ENCODE measurements at regions not wholly inside any gene's neighbourhood (a gene's known extent, or its start where the extent isn't known, plus 50 kb on each side); places are given as distances from the start of the nearest gene placed in this dataset.

DNA sequence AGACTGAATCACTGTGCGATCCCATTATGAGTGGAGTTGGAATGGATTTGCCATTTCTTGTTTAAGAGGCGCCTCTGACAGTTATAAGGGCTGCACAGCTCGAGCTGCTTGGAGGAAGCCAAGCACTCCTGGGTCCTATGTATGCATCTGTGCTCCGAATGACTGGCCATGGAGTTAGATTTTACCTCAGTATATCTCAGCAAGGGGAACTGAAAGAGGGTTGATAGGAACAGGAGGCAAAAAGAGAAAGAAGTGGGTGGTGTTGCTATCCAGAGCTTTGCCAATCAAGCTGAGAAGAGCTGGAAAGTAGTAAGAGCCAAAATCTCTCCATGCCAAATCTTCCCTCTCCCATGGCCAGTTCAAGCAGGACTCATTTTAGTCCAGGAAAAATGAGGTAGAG, 632.0 kb upstream of the KIRREL3 start:
- no peak overlapping the region for H3K27ac Mint-ChIP-seq
- ATAC-seq: no peak
- ChIA-PET POLR2A (no interaction called here), CTCF (no interaction called here)
- DNase-seq: no peak
- no peaks in the 10 kb centered on the region for H3K36me3 Mint-ChIP-seq (ENCODE audit: low read depth)
- H3K4me3 Mint-ChIP-seq: no peak overlapping the region
- H3K27me3 Mint-ChIP-seq: no peaks in the 10 kb centered on the region
- H3K9me3 Mint-ChIP-seq: no peaks in the 10 kb centered on the region
- H3K4me1 Mint-ChIP-seq (ENCODE audit: low read depth): no peaks in the 10 kb centered on the region
- TF ChIP-seq, protein P1, sequence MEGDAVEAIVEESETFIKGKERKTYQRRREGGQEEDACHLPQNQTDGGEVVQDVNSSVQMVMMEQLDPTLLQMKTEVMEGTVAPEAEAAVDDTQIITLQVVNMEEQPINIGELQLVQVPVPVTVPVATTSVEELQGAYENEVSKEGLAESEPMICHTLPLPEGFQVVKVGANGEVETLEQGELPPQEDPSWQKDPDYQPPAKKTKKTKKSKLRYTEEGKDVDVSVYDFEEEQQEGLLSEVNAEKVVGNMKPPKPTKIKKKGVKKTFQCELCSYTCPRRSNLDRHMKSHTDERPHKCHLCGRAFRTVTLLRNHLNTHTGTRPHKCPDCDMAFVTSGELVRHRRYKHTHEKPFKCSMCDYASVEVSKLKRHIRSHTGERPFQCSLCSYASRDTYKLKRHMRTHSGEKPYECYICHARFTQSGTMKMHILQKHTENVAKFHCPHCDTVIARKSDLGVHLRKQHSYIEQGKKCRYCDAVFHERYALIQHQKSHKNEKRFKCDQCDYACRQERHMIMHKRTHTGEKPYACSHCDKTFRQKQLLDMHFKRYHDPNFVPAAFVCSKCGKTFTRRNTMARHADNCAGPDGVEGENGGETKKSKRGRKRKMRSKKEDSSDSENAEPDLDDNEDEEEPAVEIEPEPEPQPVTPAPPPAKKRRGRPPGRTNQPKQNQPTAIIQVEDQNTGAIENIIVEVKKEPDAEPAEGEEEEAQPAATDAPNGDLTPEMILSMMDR (IDR thresholded peaks at IDR 0.05): no peak
- intact Hi-C loops (cut with micrococcal nuclease): no loop called here

DNA sequence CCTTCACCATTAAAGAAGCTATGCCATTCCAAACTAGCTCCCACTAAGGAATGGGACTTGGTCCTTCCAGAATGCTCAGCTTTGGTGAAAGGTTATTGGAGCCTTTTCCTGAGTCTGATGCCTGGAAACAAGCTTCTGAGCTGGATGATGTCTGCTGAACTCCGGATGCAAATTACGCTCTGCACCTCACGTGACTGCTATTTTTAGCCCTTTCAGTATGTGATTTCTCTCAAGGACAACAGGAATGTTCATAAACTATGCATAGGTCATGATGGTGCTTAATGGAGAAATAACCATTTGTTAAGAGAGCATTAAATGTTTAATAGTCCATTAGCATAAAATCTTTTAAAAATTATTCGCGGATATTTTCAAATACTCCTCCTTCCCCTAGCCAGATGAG, 631.4 kb upstream of the KIRREL3 start:
- ChIA-PET POLR2A (no interaction called here), CTCF (no interaction called here)
- Mint-ChIP-seq H3K4me1 (ENCODE audit: low read depth) (no peaks in the 10 kb centered on the region), H3K4me3 (no peak overlapping the region), H3K27me3 (no peaks in the 10 kb centered on the region), H3K27ac (no peak overlapping the region), H3K9me3 (no peaks in the 10 kb centered on the region), H3K36me3 (ENCODE audit: low read depth) (no peaks in the 10 kb centered on the region)
- intact Hi-C loops (cut with micrococcal nuclease): no loop called here
- TF ChIP-seq, protein P1 (IDR thresholded peaks at IDR 0.05): no peak
- ATAC-seq (no peak), DNase-seq (no peak)

GRCh38 chr11:127629200-127629599, 628.6 kb upstream of the KIRREL3 start:
- Mint-ChIP-seq H3K27me3 (no peaks in the 10 kb centered on the region), H3K9me3 (no peaks in the 10 kb centered on the region), H3K4me1 (ENCODE audit: low read depth) (no peaks in the 10 kb centered on the region), H3K27ac (no peak overlapping the region), H3K4me3 (no peak overlapping the region), H3K36me3 (ENCODE audit: low read depth) (no peaks in the 10 kb centered on the region)
- intact Hi-C loops (cut with micrococcal nuclease): no loop called here
- DNase-seq (no peak), ATAC-seq (no peak)
- ChIA-PET POLR2A (interaction anchor here (1.1 kb wide), 1 partner anchor 30 kb away, joined by 3 read pairs; no protein-coding TSS in a partner anchor), CTCF (interaction anchor here (0.9 kb wide), 1 partner anchor 21 kb away, joined by 3 read pairs; no protein-coding TSS in a partner anchor)
- TF ChIP-seq, protein P1 (IDR thresholded peaks at IDR 0.05): no peak

- Mint-ChIP-seq H3K4me1 (ENCODE audit: low read depth) (no peaks in the 10 kb centered on the region), H3K36me3 (ENCODE audit: low read depth) (no peaks in the 10 kb centered on the region), H3K4me3 (no peak overlapping the region), H3K27ac (no peak overlapping the region), H3K27me3 (no peaks in the 10 kb centered on the region), H3K9me3 (no peaks in the 10 kb centered on the region)
- no peak for DNase-seq
- ChIA-PET POLR2A (no interaction called here), CTCF (no interaction called here)
- ATAC-seq: no peak
- TF ChIP-seq, protein P1 (IDR thresholded peaks at IDR 0.05): no peak
- intact Hi-C loops (cut with micrococcal nuclease): no loop called here
Measured at GRCh38 chr11:127628458-127628785, 627.9 kb upstream of the KIRREL3 start.

GRCh38 chr11:127627629-127628457, 627.3 kb upstream of the KIRREL3 start:
- intact Hi-C loops (cut with micrococcal nuclease): no loop called here
- TF ChIP-seq, protein P1 (IDR thresholded peaks at IDR 0.05): no peak

More at GRCh38 chr11:127627629-127628457, 627.3 kb upstream of the KIRREL3 start:
- CTCF ChIA-PET: no interaction called here
- POLR2A ChIA-PET: no interaction called here
- no peak for ATAC-seq
- no peaks in the 10 kb centered on the region for H3K36me3 Mint-ChIP-seq (ENCODE audit: low read depth)
- H3K27ac Mint-ChIP-seq: no peak overlapping the region
- no peaks in the 10 kb centered on the region for H3K27me3 Mint-ChIP-seq
- H3K9me3 Mint-ChIP-seq: no peaks in the 10 kb centered on the region
- H3K4me3 Mint-ChIP-seq: no peak overlapping the region
- H3K4me1 Mint-ChIP-seq (ENCODE audit: low read depth): no peaks in the 10 kb centered on the region
- no peak for DNase-seq
